ENCODE measurements at regions not wholly inside any gene's neighbourhood (a gene's known extent, or its start where the extent isn't known, plus 50 kb on each side); places are given as distances from the start of the nearest gene placed in this dataset.
A peak's percentile ranks its signal among the peaks of the same experiment; 100 is the strongest.

DNA sequence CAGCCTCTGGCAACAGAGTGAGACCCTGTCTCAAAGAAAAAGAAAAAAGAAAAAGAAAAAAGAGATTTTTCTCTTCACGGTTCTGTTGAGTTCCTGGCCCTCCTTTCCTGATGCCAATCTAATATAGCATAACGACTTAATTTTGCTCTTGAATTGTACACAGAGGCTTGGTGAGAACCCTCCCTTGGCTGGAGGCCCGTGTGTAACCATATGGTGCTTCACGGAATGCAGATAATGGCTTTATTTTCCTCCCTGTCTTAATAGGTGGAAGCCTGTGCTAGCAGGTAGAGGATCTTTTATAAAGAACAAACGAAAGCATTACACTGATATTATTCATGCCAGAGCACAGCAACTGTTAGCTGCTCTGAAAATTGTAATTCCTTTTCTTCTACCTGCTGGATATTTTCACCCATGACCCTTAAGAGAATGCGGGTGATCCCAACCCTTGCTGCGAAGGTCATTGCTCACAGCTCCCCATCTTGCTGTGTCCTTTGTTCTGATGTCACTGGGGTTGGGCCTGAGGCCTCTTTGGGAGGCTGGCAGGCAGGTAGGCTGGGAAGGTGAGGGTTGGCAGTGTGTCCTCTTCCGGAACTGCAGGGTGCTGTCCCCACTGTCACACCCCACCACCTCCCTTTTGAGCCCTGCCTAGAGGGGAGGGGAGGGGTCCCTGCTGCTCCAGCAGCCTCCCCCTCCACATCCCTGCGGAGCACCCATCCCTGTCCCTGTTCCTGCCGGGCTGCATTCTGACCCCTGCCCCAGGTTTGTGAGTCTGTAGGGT lies 83.8 kb upstream of the STOX2 start:
- peaks cover 0 to 4% (median under 1%) of the 10 kb centered on the region in 7 donors for H3K9me3 Mint-ChIP-seq
- no peak overlapping the region for H3K27ac Mint-ChIP-seq
- no peaks in the 10 kb centered on the region for H3K36me3 Mint-ChIP-seq
- ATAC-seq (ENCODE audit: low read depth in 2 of 2) = no peak
- no peak for DNase-seq
- H3K27me3 Mint-ChIP-seq = peaks cover 2 to 13% (median 13%) of the 10 kb centered on the region in 3 donors
- no peak overlapping the region for H3K4me3 Mint-ChIP-seq
- H3K4me1 Mint-ChIP-seq = no peaks in the 10 kb centered on the region

DNA sequence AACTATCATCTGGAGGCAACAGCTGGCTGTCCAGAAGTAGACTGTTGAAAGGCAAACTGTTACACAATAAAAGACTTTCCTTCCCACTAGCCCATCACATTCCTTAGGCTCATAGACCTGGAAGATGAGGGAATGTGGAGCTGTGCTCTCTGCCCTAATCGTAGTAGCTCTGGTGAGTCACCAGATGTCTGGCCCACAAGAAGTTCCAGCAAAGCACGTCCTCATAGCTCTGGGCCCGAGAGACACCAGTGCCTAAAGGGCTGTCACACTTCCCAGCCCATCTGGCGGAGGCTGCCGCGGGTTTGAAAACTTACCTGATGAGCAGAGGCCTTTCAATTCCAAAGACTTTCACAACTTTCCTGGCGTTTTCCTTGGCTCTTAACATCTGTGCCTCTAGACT lies 81.7 kb upstream of the STOX2 start:
- no peak for ATAC-seq (ENCODE audit: low read depth in 2 of 2)
- H3K36me3 Mint-ChIP-seq = no peaks in the 10 kb centered on the region
- no peak overlapping the region for H3K4me3 Mint-ChIP-seq

DNA sequence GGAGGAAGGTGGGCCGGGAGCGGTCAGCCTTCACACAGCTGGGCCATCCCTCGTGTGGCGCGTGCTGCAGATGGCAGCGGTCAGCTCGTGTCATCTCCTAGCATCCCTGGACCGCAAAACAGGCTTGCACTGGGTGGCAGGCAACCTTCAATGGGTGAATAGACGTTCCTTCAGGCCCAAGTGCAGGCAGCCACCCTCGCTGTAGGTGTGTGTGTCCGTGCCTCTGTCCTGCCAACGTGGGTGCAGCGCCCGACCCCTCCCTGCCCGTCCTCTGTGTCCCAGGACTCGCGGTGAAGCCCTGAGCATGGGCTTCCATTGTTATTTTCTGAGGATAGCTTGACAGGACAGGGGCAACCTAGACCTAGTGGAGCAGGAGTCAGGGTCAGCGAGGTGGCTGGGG lies 79.8 kb upstream of the STOX2 start:
- no peak overlapping the region for H3K4me3 Mint-ChIP-seq
- H3K27ac Mint-ChIP-seq = no peak overlapping the region
- ATAC-seq (ENCODE audit: low read depth in 2 of 2) = no peak

More for the DNA sequence above, 81.7 kb upstream of the STOX2 start:
- peaks cover 0 to 4% (median 0%) of the 10 kb centered on the region in 3 donors for H3K4me1 Mint-ChIP-seq
- H3K9me3 Mint-ChIP-seq = peaks cover 0 to under 1% (median 0%) of the 10 kb centered on the region in 7 donors
- peaks cover 6 to 18% (median 13%) of the 10 kb centered on the region in 3 donors for H3K27me3 Mint-ChIP-seq
- no peak overlapping the region for H3K27ac Mint-ChIP-seq
- DNase-seq = no peak

DNA sequence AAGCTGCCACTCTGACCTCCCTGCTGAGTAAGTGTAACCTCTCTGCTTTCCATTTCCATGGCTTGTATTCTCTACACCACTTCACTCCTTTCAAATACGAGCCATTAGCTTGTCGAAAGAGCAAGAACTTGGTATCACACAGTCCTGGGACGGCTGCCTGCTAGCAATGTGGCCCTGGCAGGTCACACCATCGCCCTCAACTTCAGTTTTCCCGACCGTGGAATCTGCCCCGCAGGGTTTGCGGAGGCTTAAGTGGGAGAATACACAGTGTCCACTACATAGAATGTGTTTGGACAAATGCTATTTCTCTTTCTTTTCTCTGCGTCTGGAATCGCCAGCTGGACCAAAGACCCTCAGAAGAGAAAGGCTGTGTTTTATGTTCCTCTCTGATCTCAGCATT lies 78.6 kb upstream of the STOX2 start:
- Mint-ChIP-seq H3K9me3 (no peaks in the 10 kb centered on the region), H3K36me3 (no peaks in the 10 kb centered on the region), H3K4me1 (peaks cover 0 to 4% (median under 1%) of the 10 kb centered on the region in 3 donors), H3K4me3 (no peak overlapping the region), H3K27me3 (peaks cover 6 to 18% (median 7%) of the 10 kb centered on the region in 3 donors), H3K27ac (no peak overlapping the region)
- no peak for ATAC-seq (ENCODE audit: low read depth in 2 of 2)
- no peak for DNase-seq

More for the DNA sequence above, 79.8 kb upstream of the STOX2 start:
- peaks cover 0 to 4% (median 0%) of the 10 kb centered on the region in 3 donors for H3K4me1 Mint-ChIP-seq
- DNase-seq = no peak
- H3K9me3 Mint-ChIP-seq = no peaks in the 10 kb centered on the region
- peaks cover 6 to 18% (median 10%) of the 10 kb centered on the region in 3 donors for H3K27me3 Mint-ChIP-seq
- no peaks in the 10 kb centered on the region for H3K36me3 Mint-ChIP-seq

DNA sequence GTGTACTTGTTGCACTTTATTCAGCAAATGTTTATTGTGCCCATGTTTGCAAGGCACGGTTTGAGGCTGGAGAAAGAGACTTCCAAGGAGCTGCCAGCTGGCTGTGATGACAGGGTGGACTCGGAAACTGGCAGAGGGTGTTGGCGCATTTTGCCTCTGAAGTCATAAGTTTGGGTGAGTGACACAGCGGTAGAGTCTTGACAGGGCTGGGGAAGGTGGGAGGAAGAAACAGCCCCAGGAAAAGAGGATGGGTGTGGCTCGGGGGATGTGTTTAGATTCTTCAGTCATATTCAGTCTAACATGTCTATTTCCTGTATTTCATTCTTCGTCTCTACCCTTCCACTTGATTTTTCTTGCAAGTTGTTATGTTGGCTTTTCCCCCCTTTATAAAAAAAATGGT lies 77.0 kb upstream of the STOX2 start:
- no peak overlapping the region for H3K27ac Mint-ChIP-seq
- H3K9me3 Mint-ChIP-seq = no peaks in the 10 kb centered on the region
- H3K36me3 Mint-ChIP-seq = no peaks in the 10 kb centered on the region
- peaks cover 4 to 8% (median 6%) of the 10 kb centered on the region in 3 donors for H3K4me1 Mint-ChIP-seq
- peaks cover 0 to 18% (median 6%) of the 10 kb centered on the region in 3 donors for H3K27me3 Mint-ChIP-seq
- no peak overlapping the region for H3K4me3 Mint-ChIP-seq
- no peak for ATAC-seq (ENCODE audit: low read depth in 2 of 2)
- no peak for DNase-seq

DNA sequence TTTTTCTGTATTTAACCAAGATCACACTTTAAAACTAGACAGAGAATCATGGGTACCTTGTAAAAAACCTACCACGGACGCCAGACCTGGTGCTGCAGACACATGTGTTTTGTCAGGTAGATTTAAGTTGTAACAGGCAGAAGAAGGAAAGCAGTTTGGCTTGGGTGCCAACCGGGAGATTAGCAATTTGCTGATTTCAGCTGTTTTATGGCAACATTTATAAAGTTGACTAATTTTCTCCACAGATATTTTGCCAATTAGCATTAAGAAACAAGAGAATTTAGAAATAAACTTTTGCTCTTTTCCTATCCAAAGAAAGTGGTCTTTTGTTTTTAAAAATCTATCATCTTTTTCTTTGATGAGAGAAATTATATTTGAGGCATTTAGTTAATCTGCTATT lies 76.3 kb upstream of the STOX2 start:
- H3K27ac Mint-ChIP-seq = no peak overlapping the region
- H3K4me1 Mint-ChIP-seq = peaks cover 4 to 8% (median 6%) of the 10 kb centered on the region in 3 donors
- no peak for DNase-seq
- ATAC-seq (ENCODE audit: low read depth in 2 of 2) = no peak
- H3K9me3 Mint-ChIP-seq = no peaks in the 10 kb centered on the region
- peaks cover 0 to 18% (median 6%) of the 10 kb centered on the region in 3 donors for H3K27me3 Mint-ChIP-seq
- no peaks in the 10 kb centered on the region for H3K36me3 Mint-ChIP-seq
- no peak overlapping the region for H3K4me3 Mint-ChIP-seq

DNA sequence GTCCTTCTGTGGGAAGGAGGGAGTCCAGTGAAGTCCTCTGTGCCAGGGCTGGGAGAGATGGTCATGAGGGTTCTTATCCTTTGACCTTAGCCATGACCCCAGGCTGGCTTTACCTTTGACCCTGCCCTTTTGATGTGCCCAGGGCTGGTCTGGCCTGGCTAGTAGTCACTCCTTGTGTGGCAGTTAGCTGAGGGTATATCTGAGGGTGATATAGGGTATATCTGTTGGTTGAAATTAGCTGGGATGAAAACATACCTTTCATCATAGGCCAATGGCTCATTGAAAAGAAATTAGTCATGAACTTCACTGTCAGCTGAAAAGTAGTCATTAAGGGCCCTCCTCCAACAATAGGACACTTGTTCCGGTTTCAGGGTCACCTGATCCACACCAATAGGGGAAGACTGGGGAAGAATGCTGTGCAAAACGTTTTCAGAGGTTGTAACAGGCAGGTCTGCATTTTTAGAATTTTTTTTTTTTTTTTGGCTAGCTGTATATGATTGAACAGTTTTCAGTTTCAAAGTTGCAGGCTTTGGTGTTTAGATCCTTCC lies 74.6 kb upstream of the STOX2 start:
- peaks cover 4 to 8% (median 6%) of the 10 kb centered on the region in 3 donors for H3K4me1 Mint-ChIP-seq
- no peak for ATAC-seq (ENCODE audit: low read depth in 2 of 2)

DNA sequence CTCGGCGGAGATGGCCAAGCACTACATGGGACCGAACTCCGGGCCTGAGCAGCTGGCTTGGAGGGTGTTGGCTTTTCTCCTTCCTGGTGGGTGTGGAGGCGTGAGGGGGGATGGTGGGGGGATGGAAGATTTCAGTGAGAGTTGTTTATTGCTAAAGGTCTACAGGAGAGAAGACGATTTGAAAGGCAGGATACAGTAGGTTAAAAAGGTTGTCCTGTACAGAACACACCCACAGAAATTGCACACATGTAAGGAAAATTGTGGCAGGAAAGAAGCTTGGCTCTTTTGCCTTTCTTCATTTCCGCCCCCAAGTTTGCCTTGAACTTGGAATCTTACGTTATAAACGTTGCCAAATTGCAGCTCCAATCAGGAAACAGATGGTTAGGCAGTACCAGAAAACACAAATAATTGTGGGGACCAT lies 74.1 kb upstream of the STOX2 start:
- ATAC-seq (ENCODE audit: low read depth in 2 of 2) = no peak
- Mint-ChIP-seq H3K9me3 (no peaks in the 10 kb centered on the region), H3K36me3 (no peaks in the 10 kb centered on the region), H3K4me3 (no peak overlapping the region), H3K4me1 (peaks cover 4 to 8% (median 6%) of the 10 kb centered on the region in 3 donors), H3K27me3 (peaks cover 7 to 21% (median 14%) of the 10 kb centered on the region in 3 donors), H3K27ac (peak overlapping the region in 1 of 6 donors; percentile 24)
- DNase-seq = no peak

More for the DNA sequence above, 74.6 kb upstream of the STOX2 start:
- no peaks in the 10 kb centered on the region for H3K36me3 Mint-ChIP-seq
- H3K9me3 Mint-ChIP-seq = no peaks in the 10 kb centered on the region
- H3K27me3 Mint-ChIP-seq = peaks cover 3 to 21% (median 14%) of the 10 kb centered on the region in 3 donors
- DNase-seq = no peak
- peak overlapping the region in 2 of 6 donors; percentile 5 to 24 for H3K27ac Mint-ChIP-seq
- no peak overlapping the region for H3K4me3 Mint-ChIP-seq

DNA sequence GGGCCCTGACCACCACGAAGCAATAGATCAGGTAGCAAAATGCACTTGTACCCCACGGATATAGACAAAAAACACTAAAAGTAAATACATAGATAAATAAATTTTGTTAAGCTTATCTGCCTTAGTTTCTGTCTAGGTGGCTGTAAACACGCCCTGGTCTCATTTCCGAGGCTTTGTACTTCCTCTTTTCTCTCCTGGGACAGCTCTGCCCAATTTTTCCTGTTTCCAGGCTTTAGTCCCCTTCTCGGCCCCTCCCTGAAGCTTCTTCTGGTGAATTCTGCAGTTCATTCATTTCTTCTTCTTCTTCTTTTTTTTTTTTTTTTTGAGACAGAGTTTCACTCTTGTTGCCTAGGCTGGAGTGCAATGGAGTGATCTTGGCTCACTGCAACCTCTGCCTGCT lies 73.4 kb upstream of the STOX2 start:
- DNase-seq = no peak
- Mint-ChIP-seq H3K9me3 (no peaks in the 10 kb centered on the region), H3K4me1 (peaks cover 4 to 8% (median 6%) of the 10 kb centered on the region in 3 donors), H3K27me3 (peaks cover 8 to 21% (median 11%) of the 10 kb centered on the region in 3 donors), H3K27ac (no peak overlapping the region), H3K4me3 (peak overlapping the region in 1 of 8 donors; percentile 23), H3K36me3 (no peaks in the 10 kb centered on the region)
- no peak for ATAC-seq (ENCODE audit: low read depth in 2 of 2)

DNA sequence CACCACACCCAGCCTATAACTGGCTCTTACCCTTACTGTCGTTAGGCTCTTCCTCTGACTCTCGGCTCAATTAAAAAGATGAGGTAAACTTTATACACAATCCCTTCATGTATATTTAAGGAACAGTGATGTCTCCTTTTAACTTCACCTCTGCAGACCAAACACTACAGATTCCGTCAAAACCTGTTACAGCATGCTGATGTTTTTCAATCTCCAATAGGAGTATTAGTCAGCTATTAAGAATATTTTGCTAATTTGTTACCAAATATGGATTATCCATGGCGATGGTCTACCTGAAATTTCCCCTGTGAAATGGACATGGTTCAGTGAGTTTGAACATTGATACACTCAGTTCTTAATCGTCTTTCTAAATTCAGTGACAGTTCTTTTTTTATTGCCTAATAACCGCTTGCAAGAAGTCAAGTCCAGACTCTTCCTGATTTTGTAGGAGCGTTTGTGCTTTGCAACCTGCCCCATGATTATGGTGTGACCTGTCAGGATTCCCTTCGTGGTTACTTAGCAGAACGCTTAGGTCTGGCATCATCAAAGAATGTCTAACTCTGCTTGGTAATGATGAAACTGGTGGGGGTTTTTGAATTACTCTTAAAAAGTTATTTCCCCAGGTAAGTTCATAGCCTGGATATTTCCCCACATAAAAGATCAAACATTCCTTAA lies 72.2 kb upstream of the STOX2 start:
- Mint-ChIP-seq H3K4me1 (peaks cover 3 to 8% (median 6%) of the 10 kb centered on the region in 3 donors), H3K27ac (no peak overlapping the region), H3K4me3 (no peak overlapping the region), H3K27me3 (peaks cover 16 to 27% (median 17%) of the 10 kb centered on the region in 3 donors), H3K36me3 (no peaks in the 10 kb centered on the region), H3K9me3 (no peaks in the 10 kb centered on the region)
- DNase-seq (no peak), ATAC-seq (ENCODE audit: low read depth in 2 of 2) (no peak)

DNA sequence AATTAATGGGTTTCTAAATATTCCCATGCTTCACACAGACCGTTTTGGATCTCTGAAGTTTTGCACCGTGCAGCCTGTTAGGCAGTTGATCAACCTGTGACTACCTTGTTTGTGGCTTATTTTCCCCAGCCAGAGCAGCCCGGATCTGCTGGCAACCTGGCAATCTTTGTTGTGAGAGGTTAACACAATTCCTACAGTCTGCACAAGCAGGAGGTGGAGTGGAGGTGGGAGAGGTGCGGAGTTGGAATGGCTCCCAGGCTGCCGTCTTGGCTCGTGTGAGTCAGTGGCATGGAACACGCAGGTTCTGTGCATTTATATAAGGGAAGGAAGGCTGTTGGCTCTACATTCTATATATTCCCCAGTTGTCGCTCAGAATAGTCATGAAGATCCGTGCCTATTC lies 70.9 kb upstream of the STOX2 start:
- Mint-ChIP-seq H3K27me3 (peaks cover 22 to 36% (median 25%) of the 10 kb centered on the region in 3 donors), H3K27ac (no peak overlapping the region), H3K36me3 (no peaks in the 10 kb centered on the region), H3K4me1 (peaks cover 0 to 8% (median 6%) of the 10 kb centered on the region in 3 donors), H3K4me3 (no peak overlapping the region), H3K9me3 (no peaks in the 10 kb centered on the region)
- no peak for ATAC-seq (ENCODE audit: low read depth in 2 of 2)
- no peak for DNase-seq

DNA sequence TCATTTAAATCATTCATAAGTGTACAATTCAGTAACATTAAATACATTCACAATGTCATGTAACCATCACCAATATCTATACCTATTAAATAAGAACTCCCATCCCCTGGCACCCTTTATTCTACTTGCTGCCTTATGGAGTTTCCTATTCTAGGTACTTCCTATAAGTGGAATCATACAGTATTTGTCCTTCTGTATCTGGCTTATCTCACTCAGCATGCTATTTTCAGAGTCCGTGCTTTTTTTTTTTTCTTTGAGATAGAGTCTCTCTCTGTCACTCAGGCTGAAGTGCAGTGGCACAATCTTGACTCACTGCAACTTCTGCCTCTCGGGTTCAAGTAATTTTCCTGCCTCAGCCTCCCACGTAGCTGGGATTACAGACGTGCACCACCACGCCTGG lies 67.9 kb upstream of the STOX2 start:
- Mint-ChIP-seq H3K4me3 (peak overlapping the region in 1 of 8 donors; percentile 5), H3K9me3 (no peaks in the 10 kb centered on the region), H3K27me3 (peaks cover 25 to 36% (median 30%) of the 10 kb centered on the region in 3 donors), H3K4me1 (no peaks in the 10 kb centered on the region), H3K36me3 (no peaks in the 10 kb centered on the region), H3K27ac (no peak overlapping the region)
- DNase-seq (no peak), ATAC-seq (ENCODE audit: low read depth in 2 of 2) (no peak)

DNA sequence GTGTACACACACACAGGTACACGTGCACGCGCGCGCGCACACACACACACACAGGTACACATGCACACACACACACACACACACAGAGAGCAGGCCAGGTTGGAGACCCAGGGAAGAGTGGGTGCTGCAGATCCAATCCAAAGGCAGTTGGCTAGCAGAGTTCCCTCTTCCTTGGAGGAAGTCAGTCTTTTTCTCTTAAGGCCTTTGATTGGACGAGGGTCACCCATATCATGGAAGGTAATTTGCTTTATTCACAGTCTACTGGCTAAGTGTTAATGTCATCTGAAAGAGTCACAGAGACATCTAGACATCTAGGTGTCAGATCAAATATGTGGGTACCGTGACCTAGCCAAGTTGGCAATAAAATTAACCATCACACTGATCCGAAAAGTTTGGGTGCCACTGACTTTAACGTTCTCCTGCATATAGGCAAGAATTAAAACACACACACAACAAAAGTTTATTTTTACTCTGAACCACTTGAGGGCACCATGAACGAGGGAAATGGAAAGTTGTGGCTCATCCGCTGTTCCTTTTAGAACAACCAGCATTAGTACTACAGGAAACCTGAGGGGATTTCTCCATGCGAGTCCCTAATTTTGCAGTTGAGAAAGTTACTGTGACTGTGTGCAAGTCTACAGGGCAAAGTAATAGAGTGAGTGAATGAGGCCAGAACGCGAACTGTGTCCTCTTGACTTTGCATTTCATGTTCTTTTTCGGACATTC lies 66.0 kb upstream of the STOX2 start:
- no peaks in the 10 kb centered on the region for H3K36me3 Mint-ChIP-seq
- no peak for DNase-seq

More for the DNA sequence above, 66.0 kb upstream of the STOX2 start:
- Mint-ChIP-seq H3K9me3 (no peaks in the 10 kb centered on the region), H3K4me3 (no peak overlapping the region), H3K4me1 (no peaks in the 10 kb centered on the region), H3K27me3 (peaks cover 25 to 35% (median 29%) of the 10 kb centered on the region in 3 donors), H3K27ac (peak overlapping the region in 1 of 6 donors; percentile 15)
- ATAC-seq (ENCODE audit: low read depth in 2 of 2) = no peak

Data from naive B cell (primary cell).